A673 (cell line): ENCODE measurements at regions not wholly inside any gene's neighbourhood (a gene's known extent, or its start where the extent isn't known, plus 50 kb on each side); places are given as distances from the start of the nearest gene placed in this dataset.

Experiments
- CTCF ChIP-seq: fragments of 300-800, 200-600 bp; sonication (generic); conservative IDR thresholded peaks from 2 replicates; pipeline ENCODE4 v1.5.1; 2017; ENCODE audit warnings: low read depth, mild to moderate bottlenecking, antibody characterized with exemption, low read length, moderate library complexity, mixed read lengths
- EZH2 ChIP-seq: fragments of 200-600 bp; sonication (generic); IDR thresholded peaks from 2 replicates; pipeline ENCODE4 v1.6.1; 2017; ENCODE audit warnings: borderline replicate concordance, low read depth, mild to moderate bottlenecking, mixed read lengths, antibody characterized with exemption, low read length; ENCODE audit not compliant: poor library complexity, severe bottlenecking

- TF ChIP-seq CTCF (no peak), EZH2 (no peak)
Observed at GRCh38 chr14:80109055-80109454, 102.2 kb downstream of the DIO2 start.
